A172 (cell line): ENCODE measurements at regions not wholly inside any gene's neighbourhood (a gene's known extent, or its start where the extent isn't known, plus 50 kb on each side); places are given as distances from the start of the nearest gene placed in this dataset.

Experiments
- DNase-seq: peaks from one replicate; pipeline ENCODE4 v3.0.0-alpha.2; 2015; ENCODE audit warnings: low spot score

GRCh38 chr18:56278421-56279003 lies 359.9 kb downstream of the TXNL1 start:
- DNase-seq: no peak

DNA sequence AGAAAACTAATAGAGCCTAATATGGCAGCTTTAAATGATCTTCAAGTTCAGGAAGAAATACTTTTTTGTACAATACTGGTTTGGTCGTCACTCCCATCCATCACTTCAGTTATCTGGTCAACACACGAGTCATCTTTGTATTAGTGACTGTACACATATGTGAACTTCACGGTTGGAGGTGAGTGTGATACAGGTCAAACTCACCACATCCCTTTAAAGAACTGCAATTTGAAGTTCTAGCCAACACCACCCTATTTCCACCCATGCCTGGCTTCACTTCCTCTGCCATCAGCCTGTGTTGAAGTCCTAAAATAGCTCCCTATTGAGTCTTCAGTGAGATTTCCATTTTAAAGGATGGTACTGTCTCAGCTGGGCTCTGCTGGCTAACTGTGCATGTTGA lies 361.9 kb downstream of the TXNL1 start:
- peak; percentile 2 for DNase-seq

DNA sequence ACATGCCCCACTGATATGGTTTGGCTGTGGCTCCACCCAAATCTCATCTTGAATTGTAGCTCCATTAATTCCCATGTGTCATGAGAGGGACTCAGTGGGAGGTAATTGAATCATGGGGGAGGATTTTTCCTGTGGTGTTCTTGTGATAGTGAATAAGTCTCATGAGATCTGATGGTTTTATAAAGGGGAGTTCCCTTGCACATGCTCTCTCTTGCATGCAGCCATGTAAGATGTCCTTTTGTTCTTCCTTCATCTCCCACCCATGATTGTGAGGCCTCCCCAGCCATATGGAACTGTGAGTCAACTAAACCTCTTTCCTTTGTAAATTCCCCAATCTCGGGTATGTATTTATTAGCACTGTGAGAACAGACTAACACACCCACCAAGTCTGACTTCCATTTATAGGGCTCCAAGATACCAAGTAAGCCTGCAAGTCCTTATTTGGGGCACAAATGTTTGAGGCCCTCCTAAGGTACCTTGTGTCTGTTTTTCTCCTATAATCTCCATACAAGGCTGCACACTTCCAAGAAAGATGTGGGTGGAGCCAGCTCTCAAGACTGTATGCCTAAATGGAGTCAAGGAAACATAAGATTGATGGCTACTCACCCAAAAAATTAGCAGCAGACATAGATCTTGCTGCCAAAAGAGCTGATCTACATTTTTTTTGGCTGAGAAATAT lies 364.7 kb downstream of the TXNL1 start:
- peak; percentile 6 for DNase-seq

DNA sequence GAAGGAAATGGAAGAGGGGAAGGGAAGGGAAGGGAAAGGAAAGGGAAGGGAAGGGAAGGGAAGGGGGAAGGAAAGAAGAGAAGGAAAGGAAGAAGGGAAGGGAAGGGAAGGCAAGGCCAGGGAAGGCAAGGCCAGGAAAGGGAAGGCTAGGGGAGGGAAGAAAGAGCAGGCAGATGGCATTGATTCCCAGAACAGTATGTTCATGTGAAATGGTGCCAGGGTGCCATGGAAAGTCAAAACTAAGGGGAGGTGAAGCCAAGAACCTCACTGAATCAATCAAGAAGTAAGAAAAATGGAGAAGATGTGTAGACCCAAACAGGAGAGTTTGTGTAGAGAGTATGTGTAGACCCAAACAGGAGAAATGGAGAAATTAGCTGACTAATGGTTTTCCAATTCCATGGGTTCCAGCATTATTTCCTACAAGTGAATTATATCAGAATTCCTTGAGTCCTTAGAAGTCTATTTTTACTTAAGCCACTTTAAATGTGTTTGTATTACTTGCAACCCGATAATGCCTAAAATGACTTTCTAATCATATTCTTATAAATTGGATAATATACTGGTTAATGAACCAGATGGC lies 367.6 kb downstream of the TXNL1 start:
- no peak for DNase-seq

GRCh38 chr18:56269958-56270357 lies 368.4 kb downstream of the TXNL1 start:
- DNase-seq: no peak

DNA sequence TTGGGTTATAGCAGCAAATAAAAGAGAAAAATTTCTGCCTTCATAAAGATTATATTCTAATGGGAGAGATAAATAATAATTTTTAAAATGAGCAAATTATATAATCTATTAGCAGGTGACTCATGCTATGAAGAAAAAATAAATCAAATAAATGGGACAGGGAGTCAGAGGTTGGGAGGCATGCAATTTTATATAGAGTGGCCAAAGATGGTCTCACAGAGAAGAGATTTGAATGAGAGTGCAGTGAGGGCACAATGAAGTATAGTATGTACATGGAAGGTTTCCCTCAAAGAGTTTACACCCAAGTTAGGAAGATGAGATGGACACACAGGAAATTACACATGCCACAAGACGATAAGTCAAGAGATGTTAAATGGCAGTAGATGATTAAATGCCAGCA lies 369.4 kb downstream of the TXNL1 start:
- DNase-seq: no peak

DNA sequence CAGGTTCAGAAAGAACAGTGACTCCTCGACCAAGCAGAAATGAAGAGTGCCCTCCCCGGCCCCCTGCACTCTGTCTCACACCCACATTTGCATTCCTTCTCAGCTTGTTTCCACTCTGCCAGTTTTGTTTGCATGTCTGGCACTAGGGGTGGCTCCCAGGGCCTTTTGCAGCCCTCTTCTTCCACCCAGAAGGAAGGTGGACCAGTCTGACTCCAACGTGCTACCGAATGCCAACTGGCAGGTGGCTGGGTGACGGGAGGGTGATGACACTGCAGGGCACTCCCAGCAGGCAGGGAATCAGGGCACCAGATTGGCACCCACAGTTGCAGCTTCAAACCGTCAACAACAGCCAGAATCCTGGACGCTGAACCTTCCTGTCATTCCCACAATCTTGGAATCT lies 371.1 kb downstream of the TXNL1 start:
- no peak for DNase-seq

GRCh38 chr18:56258178-56258577 lies 380.2 kb downstream of the TXNL1 start:
- no peak for DNase-seq

DNA sequence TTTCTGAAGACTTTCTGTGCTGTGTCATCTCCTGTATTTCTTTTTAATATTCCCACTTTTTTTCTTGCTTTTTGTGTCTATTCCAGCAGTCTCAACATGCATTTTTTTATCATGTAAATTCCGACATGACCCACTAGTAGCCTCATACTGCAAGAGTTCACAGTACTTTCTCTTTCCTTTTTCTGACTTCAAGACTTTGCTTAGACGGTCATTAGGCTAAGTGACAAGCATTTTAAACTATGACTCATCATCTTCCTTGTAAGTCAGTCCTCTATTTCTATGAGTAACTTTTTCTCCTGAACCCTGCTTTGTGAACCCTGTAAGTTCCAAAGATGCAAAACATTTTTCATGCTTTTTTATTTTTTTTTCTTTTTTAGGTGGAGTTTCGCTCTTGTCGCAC lies 381.2 kb downstream of the TXNL1 start:
- peak; percentile 69 for DNase-seq

DNA sequence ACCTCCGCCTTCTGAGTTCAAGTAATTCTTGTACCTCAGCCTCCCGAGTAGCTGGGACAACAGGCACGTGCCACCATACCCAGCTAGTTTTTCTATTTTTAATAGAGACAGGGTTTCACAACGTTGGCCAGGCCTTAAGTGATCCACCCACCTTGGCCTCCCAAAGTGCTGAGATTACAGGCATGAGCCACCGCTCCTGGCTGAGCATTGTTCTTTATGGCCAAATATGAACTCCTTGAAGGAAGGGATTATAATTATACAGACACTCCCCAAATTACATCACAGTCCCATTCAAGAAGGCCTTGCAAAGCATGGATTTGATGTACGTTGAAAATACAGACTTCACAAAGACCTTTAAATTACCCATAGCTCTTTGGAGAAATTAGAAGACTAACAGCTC lies 381.7 kb downstream of the TXNL1 start:
- no peak for DNase-seq

- no peak for DNase-seq
Measured at GRCh38 chr18:56255381-56255780, 383.0 kb downstream of the TXNL1 start.

DNA sequence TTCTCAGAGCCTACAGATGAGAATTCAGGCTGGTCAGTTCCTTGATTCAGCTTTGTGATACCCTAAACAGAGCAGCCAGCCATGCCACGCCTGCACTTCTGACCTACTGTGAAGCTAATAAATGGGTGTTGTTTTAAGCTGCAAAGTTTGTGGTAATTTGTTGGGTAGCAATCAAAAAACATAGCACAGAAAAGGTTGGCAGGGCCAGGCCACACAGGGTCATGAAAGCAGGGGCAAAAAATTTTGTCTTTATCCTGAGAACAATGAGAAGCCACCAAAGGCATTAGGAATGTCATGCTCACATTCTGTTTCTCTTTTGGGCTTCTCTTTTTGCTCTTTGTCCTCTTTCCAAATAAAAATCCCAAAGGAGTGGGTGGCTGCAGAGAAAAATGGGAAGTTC lies 385.9 kb downstream of the TXNL1 start:
- DNase-seq: no peak

DNA sequence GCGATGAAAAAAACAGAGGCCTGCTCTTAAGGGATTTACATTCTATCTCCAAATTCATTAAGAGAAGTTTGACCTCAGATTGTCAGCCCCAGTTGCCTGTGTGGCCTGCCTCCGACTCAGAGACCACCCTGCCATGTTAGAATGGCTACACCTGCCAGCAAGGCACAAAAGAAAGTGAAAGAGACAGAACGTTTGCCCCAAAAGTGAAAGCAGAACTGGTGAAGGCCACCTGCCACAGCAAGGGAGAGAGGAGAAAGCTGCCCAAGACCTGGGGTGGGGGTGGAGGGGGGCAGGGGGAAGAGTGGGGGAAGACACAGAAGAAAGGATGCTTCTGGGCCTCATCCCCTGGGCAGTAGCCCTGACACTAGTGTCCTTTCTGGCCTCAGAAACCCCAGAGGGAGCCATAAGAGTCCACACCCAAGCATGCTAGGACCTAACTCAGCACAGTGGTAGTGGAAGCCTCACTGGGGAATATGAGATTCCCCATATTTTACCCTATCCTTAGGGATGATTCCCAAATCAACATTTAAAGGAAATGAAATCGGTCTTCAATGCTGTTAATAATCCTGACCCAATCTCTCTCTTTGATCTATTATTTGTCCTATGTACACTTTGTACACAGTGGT lies 389.7 kb downstream of the TXNL1 start:
- DNase-seq: no peak

- DNase-seq: no peak
Measured at GRCh38 chr18:56246916-56247315, 391.5 kb downstream of the TXNL1 start.

DNA sequence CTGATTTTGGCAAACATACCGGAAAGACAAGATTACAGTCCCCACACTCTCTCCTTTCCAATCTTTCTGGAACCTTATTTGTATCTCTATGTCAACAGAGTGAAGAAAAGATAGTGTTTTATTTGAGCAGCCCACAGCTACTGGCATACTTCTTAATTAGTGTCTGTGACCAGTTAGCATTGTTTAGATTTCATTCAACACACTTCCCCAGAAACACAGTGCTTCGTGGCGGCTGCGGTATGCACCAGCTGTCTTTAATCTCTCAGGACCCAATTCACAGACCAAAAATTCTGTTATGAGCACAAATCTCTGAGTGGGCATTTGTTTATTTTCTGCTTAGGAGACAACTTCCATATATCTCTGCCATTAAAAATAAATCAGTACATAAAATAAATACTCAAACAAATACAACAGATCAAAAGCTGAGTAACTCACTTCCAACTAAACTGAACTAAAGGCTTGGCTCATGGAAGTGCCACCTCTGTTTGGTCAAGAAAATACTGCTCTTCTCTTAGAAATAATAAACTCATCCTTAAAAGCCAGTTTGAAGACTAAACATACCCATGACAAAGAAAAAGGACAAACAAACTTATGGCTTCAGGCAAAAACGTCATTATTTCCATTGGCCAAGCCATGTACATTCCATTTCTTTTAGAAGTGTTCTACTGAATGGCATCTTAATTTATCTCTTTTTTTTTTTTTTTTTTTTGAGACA lies 392.4 kb downstream of the TXNL1 start:
- DNase-seq: peak; percentile 13

- no peak for DNase-seq
Measured at GRCh38 chr18:56240405-56240804, 398.0 kb downstream of the TXNL1 start.

- DNase-seq: no peak
Measured at GRCh38 chr18:56238576-56238975, 399.8 kb downstream of the TXNL1 start.

DNA sequence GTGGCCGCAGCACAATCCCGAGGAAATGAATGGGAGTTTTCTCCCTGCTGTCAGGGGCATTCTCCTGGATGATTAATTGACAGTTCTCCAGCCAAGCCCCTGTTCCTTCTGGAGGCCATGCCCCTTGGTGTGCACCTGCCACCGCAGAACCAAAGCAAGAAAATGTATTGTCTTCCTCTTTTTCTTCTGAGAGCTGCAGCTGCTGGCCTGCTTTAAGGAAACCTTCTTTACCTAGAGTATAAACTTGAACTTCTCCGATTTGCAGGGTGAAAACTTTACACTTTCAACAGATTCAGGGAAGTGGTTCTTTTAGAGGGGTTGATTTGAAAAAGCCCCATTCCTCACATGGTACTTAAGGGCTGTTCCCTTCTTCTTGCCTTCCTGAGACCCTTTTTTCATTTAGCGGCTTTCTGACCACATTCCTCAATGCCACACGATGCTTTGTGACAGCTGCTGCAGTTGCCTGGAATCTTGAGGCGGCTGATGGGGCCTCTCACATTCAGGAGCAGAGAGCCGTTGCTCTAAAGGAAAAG lies 402.8 kb downstream of the TXNL1 start:
- DNase-seq: no peak

DNA sequence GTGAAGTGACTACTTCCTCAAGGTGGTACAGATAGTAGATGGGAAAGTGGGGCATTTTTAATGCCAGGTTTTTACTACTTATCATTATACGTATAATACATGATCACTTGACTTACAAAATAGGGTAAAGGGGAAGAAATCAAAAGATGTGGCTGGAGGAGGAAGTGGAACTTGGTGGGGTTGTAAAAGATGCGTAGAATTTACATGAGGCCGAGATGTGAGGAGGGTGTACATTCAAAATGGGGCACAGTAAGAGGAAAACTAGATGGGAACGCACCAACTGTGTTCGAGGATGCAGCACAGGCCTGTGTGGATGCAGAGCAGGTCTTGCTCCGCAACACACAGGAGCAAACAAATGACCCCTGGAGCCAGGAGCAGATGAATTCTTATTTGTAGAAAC lies 403.3 kb downstream of the TXNL1 start:
- DNase-seq: no peak

GRCh38 chr18:56233595-56233994 lies 404.8 kb downstream of the TXNL1 start:
- DNase-seq: peak; percentile 39

DNA sequence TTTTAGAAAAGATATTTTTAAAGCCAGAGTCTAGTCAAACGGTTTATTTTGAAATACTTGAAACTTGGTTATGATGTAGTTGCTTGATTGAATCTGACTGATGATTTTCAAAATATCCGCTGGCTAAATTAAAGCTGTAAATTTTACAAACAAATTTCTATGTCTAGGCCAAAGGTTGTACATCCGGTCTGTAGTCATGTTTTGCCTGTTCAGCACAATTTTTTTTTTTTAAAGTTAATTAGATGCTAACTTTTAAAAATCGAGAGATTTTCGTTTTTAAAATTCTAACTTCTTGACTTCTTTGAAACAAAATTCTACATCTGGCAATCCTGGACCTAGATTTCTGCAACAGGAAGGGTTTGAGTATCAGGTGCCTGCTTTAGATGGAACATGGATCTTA lies 412.4 kb downstream of the TXNL1 start:
- DNase-seq: no peak
